Tibial nerve (tissue), 4 donors: ENCODE measurements at regions not wholly inside any gene's neighbourhood (a gene's known extent, or its start where the extent isn't known, plus 50 kb on each side); places are given as distances from the start of the nearest gene placed in this dataset.

Experiments used
- DNase-seq, 2 donors: peaks; one replicate each; pipeline ENCODE4 v3.0.0-alpha.2; 2019; ENCODE audit warnings: low spot score in 2 of 2
- H3K27ac ChIP-seq, 4 donors: fragments of 200-600 bp; sonication (generic) in 3 of 4; one replicate each; pipeline ENCODE4 v1.5.1; 2017 to 2019; ENCODE audit warnings: mild to moderate bottlenecking in 1 of 4
- H3K27me3 ChIP-seq, 2 donors: fragments of 200-600 bp; sonication (generic) in 1 of 2; one replicate each; pipeline versions ENCODE4 v1.5.1 to v1.6.0; 2017 to 2019
- H3K36me3 ChIP-seq, 3 donors: fragments of 200-600 bp; sonication (generic); one replicate each; pipeline ENCODE4 v1.5.1; 2018 to 2019
- H3K4me1 ChIP-seq, 4 donors: fragments of 200-600 bp; sonication (generic) in 3 of 4; one replicate each; pipeline ENCODE4 v1.5.1; 2017 to 2019
- H3K4me3 ChIP-seq, 4 donors: fragments of 200-600 bp; sonication (generic) in 3 of 4; one replicate each; pipeline ENCODE4 v1.5.1; 2017 to 2019; ENCODE audit warnings: mild to moderate bottlenecking in 1 of 4, moderate library complexity in 1 of 4
- H3K9me3 ChIP-seq, 4 donors: fragments of 200-600 bp; sonication (generic) in 3 of 4; one replicate each; pipeline ENCODE4 v1.5.1; 2017 to 2019
- EP300 ChIP-seq, 2 donors: sonication (generic); formaldehyde crosslinking; IDR thresholded peaks; one replicate each; pipeline ENCODE4 v1.6.1; 2017; ENCODE audit warnings: antibody characterized with exemption in 2 of 2, mild to moderate bottlenecking in 1 of 2
- POLR2A ChIP-seq, 2 donors: fragments of 450-650 bp; IDR thresholded peaks; one replicate each; pipeline ENCODE4 v1.6.1; 2017; ENCODE audit warnings: antibody characterized with exemption in 2 of 2, mild to moderate bottlenecking in 2 of 2, moderate library complexity in 2 of 2
- WGBS, 2 donors: methylation state at CpG; one replicate each; pipeline ENCODE4 v1.1.5; 2018; 5-methylcytosine and 5-hydroxymethylcytosine counted together
- TF ChIP-seq, protein P1 (sequence below), 5 experiments: fragments of 200-600 bp in 3 of 5; fragments of 450-650 bp in 2 of 5; sonication (generic) in 3 of 5; IDR thresholded peaks; one replicate each; pipeline ENCODE4 v1.5.1; 2016 to 2019; ENCODE audit warnings: antibody characterized with exemption in 5 of 5, mild to moderate bottlenecking in 3 of 5, moderate library complexity in 2 of 5

DNA sequence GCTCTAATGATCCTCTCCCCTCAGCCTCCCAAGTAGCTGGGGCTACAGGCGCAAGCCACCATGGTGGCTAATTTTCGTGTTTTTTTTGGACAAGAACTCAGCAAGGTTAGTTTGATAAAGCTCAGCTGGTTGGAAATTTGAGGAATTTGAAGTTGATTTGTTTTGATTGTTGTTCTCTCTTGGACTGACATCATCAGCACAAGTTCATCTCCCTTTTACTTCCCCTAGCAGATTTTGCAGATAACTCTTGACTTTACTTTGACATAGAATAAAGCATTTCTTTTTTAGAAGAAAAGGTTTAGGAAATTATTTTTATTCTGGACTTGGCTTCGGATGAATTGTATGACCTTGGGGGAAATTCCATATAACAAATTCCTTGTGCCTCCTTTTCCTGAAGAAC is 74.9 kb upstream of the DLX2 start:
- TF ChIP-seq EP300 (IDR thresholded peaks at IDR 0.05) (no peak), POLR2A (IDR thresholded peaks at IDR 0.05) (no peak)
- TF ChIP-seq, protein P1, sequence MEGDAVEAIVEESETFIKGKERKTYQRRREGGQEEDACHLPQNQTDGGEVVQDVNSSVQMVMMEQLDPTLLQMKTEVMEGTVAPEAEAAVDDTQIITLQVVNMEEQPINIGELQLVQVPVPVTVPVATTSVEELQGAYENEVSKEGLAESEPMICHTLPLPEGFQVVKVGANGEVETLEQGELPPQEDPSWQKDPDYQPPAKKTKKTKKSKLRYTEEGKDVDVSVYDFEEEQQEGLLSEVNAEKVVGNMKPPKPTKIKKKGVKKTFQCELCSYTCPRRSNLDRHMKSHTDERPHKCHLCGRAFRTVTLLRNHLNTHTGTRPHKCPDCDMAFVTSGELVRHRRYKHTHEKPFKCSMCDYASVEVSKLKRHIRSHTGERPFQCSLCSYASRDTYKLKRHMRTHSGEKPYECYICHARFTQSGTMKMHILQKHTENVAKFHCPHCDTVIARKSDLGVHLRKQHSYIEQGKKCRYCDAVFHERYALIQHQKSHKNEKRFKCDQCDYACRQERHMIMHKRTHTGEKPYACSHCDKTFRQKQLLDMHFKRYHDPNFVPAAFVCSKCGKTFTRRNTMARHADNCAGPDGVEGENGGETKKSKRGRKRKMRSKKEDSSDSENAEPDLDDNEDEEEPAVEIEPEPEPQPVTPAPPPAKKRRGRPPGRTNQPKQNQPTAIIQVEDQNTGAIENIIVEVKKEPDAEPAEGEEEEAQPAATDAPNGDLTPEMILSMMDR (IDR thresholded peaks at IDR 0.05), result no peak
- H3K9me3 ChIP-seq, result no peaks in the 10 kb centered on the region
- H3K27ac ChIP-seq, result peak overlapping the region in 1 of 4 donors; percentile 25
- DNase-seq, result no peak
- no peaks in the 10 kb centered on the region for H3K36me3 ChIP-seq
- H3K27me3 ChIP-seq, result no peaks in the 10 kb centered on the region
- H3K4me1 ChIP-seq, result peaks cover 0 to 38% (median 16%) of the 10 kb centered on the region in 4 donors
- 83 to 86% methylated on average over 3 of the region's 3 CpGs for WGBS, 2 donors
- H3K4me3 ChIP-seq, result no peak overlapping the region

DNA sequence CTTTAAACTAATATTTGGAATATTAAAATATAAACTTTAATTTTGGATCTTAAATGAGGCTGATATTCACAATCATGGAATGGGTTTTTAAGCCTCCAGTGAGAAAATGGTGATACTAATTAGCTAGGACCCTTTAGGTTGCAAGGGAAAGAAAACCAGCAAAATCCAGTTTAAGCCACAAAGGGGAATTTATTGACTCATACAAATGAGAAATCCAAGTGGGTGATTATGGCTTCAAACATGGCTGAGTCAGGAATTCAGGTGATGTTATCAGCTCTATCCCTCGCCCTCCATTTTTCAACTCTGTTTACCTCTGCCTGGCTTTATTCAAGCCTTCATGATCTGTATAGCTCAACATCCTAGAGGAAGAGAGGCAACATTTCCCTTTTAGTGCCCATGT is 75.3 kb upstream of the DLX2 start:
- peak overlapping the region in 2 of 4 donors; percentile 25 to 55 for H3K27ac ChIP-seq
- H3K4me1 ChIP-seq, result peaks cover 0 to 34% (median 15%) of the 10 kb centered on the region in 4 donors
- no peak for DNase-seq
- H3K4me3 ChIP-seq, result no peak overlapping the region
- 88 to 91% methylated on average over 1 of the region's 1 CpG for WGBS, 2 donors
- no peaks in the 10 kb centered on the region for H3K27me3 ChIP-seq
- TF ChIP-seq POLR2A (IDR thresholded peaks at IDR 0.05) (no peak), EP300 (IDR thresholded peaks at IDR 0.05) (no peak)
- TF ChIP-seq, protein P1 (IDR thresholded peaks at IDR 0.05), result no peak
- no peaks in the 10 kb centered on the region for H3K36me3 ChIP-seq
- no peaks in the 10 kb centered on the region for H3K9me3 ChIP-seq

DNA sequence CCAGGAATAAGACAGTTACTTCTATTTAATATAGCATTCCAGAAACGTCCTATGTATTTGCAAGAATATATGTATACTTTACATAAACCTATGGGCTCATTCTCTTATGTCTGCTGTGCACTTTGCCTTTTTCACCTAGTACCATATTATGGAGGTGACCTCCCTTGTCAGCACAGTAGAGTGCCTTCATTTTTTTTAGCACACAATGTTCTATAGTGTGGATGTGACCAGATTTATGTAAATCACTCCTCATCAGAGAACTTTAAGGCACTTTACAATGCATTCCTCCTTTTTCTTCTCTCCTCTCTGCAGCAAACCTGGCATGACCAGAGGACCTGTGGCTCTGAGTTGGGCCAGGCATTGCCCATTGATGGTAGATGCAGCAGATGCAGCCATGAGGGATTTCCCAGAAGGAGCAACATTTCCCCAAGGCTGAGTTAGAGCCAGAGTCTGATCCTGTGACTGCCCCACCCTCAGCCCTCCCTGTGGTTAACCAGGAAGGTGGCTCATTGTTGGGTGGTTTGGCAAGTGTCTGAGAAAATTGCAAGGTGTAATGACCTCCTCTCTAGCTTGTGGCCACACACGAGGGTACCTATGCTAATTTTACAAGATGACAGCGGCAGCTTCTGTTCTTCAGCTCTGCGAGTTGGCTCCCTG is 76.5 kb upstream of the DLX2 start:
- no peak for DNase-seq
- TF ChIP-seq EP300 (IDR thresholded peaks at IDR 0.05) (no peak), POLR2A (IDR thresholded peaks at IDR 0.05) (no peak)
- TF ChIP-seq, protein P1 (IDR thresholded peaks at IDR 0.05), result no peak
- H3K27me3 ChIP-seq, result no peaks in the 10 kb centered on the region
- no peaks in the 10 kb centered on the region for H3K36me3 ChIP-seq
- WGBS, 2 donors, result 72 to 74% methylated on average over 4 of the region's 4 CpGs
- H3K4me3 ChIP-seq, result no peak overlapping the region
- peak overlapping the region in 1 of 4 donors; percentile 43 for H3K27ac ChIP-seq
- H3K9me3 ChIP-seq, result no peaks in the 10 kb centered on the region
- H3K4me1 ChIP-seq, result peaks cover 0 to 30% (median 15%) of the 10 kb centered on the region in 4 donors

DNA sequence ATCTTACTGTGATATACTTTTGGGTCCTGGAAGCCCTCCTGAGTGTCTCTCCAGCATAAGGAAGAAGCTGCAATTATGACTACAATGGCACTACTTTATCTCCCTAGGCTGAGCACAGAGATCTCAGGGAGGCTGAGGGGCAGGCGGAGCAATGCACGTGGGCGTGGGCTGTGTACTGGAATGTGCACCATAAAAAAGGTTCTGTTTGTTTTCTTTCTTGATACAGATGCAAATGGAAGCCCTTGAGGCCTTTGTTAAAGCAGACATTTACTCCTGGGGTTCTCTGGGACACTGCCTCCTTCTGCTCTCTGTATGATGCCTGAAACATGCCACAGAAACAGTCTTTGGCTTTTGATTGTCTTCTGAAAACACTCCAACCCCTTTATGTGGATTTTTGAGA is 79.1 kb upstream of the DLX2 start:
- H3K4me1 ChIP-seq, result peaks cover 0 to 30% (median 15%) of the 10 kb centered on the region in 4 donors
- WGBS, 2 donors, result 28 to 38% methylated on average over 3 of the region's 3 CpGs
- TF ChIP-seq, protein P1 (IDR thresholded peaks at IDR 0.05), result no peak
- TF ChIP-seq POLR2A (IDR thresholded peaks at IDR 0.05) (no peak), EP300 (IDR thresholded peaks at IDR 0.05) (peak in 1 of 2 donors; percentile 14)
- H3K4me3 ChIP-seq, result no peak overlapping the region
- H3K27ac ChIP-seq, result peak overlapping the region in 2 of 4 donors; percentile 21 to 64
- H3K9me3 ChIP-seq, result peaks cover 0 to 12% (median 2%) of the 10 kb centered on the region in 4 donors
- H3K36me3 ChIP-seq, result no peaks in the 10 kb centered on the region
- no peak for DNase-seq
- H3K27me3 ChIP-seq, result no peaks in the 10 kb centered on the region

DNA sequence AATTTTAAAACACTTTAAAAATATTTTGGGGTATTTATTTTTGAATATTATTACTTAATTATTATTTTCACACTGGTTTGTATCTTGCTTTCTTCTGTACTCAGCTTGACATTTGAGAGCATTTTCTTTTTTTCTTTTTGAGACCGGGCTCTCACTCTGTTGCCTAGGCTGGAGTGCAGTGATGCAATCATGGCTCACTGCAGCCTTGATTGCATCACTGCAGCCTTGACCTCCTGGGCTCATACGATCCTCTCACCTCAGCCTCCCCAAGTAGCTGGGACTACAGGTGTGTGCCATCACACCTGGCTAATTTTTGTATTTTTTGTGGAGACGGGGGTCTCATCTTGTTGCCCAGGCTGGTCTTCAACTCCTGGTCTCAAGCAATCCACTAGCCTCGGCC is 79.9 kb upstream of the DLX2 start:
- Histone ChIP-seq H3K27me3 (no peaks in the 10 kb centered on the region), H3K9me3 (peaks cover 0 to 13% (median 3%) of the 10 kb centered on the region in 4 donors), H3K27ac (peak overlapping the region in 2 of 4 donors; percentile 21 to 64), H3K4me3 (no peak overlapping the region), H3K36me3 (no peaks in the 10 kb centered on the region), H3K4me1 (peaks cover 0 to 30% (median 15%) of the 10 kb centered on the region in 4 donors)
- TF ChIP-seq, protein P1 (IDR thresholded peaks at IDR 0.05), result no peak
- no peak for TF ChIP-seq POLR2A (IDR thresholded peaks at IDR 0.05)
- no peak for TF ChIP-seq EP300 (IDR thresholded peaks at IDR 0.05)
- no peak for DNase-seq
- WGBS, 2 donors, result 89 to 91% methylated on average over 4 of the region's 4 CpGs
